ENCODE measurements at regions not wholly inside any gene's neighbourhood (a gene's known extent, or its start where the extent isn't known, plus 50 kb on each side); places are given as distances from the start of the nearest gene placed in this dataset.

GRCh38 chr14:87217023-87217422 is 776.0 kb downstream of the GALC start:
- TF ChIP-seq, protein P1, sequence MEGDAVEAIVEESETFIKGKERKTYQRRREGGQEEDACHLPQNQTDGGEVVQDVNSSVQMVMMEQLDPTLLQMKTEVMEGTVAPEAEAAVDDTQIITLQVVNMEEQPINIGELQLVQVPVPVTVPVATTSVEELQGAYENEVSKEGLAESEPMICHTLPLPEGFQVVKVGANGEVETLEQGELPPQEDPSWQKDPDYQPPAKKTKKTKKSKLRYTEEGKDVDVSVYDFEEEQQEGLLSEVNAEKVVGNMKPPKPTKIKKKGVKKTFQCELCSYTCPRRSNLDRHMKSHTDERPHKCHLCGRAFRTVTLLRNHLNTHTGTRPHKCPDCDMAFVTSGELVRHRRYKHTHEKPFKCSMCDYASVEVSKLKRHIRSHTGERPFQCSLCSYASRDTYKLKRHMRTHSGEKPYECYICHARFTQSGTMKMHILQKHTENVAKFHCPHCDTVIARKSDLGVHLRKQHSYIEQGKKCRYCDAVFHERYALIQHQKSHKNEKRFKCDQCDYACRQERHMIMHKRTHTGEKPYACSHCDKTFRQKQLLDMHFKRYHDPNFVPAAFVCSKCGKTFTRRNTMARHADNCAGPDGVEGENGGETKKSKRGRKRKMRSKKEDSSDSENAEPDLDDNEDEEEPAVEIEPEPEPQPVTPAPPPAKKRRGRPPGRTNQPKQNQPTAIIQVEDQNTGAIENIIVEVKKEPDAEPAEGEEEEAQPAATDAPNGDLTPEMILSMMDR (IDR thresholded peaks at IDR 0.05) = no peak
- TF ChIP-seq POLR2A (IDR thresholded peaks at IDR 0.05) = no peak

All from thyroid gland (tissue), 4 donors.